ENCODE measurements at regions not wholly inside any gene's neighbourhood (a gene's known extent, or its start where the extent isn't known, plus 50 kb on each side); places are given as distances from the start of the nearest gene placed in this dataset.
"Not testable (repeated sequence)": the region's sequence is repeated elsewhere in the genome, so short reads cannot be mapped to it uniquely, and the experiment has no call there.

GRCh38 chr17:71437166-71437565, 683.7 kb upstream of the SOX9 start:
- no peak for DNase-seq (ENCODE audit: low spot score)

- peak; percentile 3 for DNase-seq (ENCODE audit: low spot score)
Observed at GRCh38 chr17:71438631-71439146, 682.1 kb upstream of the SOX9 start.

- DNase-seq (ENCODE audit: low spot score) = no peak
Observed at GRCh38 chr17:71440513-71440912, 680.3 kb upstream of the SOX9 start.

- DNase-seq (ENCODE audit: low spot score) = no peak
Observed at GRCh38 chr17:71441098-71441497, 679.7 kb upstream of the SOX9 start.

- no peak for DNase-seq (ENCODE audit: low spot score)
Observed at GRCh38 chr17:71444078-71444477, 676.7 kb upstream of the SOX9 start.

GRCh38 chr17:71446645-71447437, 674.0 kb upstream of the SOX9 start:
- no peak for DNase-seq (ENCODE audit: low spot score)

- no peak for DNase-seq (ENCODE audit: low spot score)
Observed at GRCh38 chr17:71447644-71448043, 673.2 kb upstream of the SOX9 start.

GRCh38 chr17:71450657-71451056, 670.2 kb upstream of the SOX9 start:
- DNase-seq (ENCODE audit: low spot score) = not testable (repeated sequence)

- no peak for DNase-seq (ENCODE audit: low spot score)
Observed at GRCh38 chr17:71453876-71454422, 666.9 kb upstream of the SOX9 start.

GRCh38 chr17:71455219-71455618, 665.6 kb upstream of the SOX9 start:
- DNase-seq (ENCODE audit: low spot score) = no peak

GRCh38 chr17:71458322-71458721, 662.5 kb upstream of the SOX9 start:
- no peak for DNase-seq (ENCODE audit: low spot score)

GRCh38 chr17:71460943-71461342, 659.9 kb upstream of the SOX9 start:
- peak; percentile 23 for DNase-seq (ENCODE audit: low spot score)

GRCh38 chr17:71461498-71462169, 659.2 kb upstream of the SOX9 start:
- no peak for DNase-seq (ENCODE audit: low spot score)

- DNase-seq (ENCODE audit: low spot score) = no peak
Observed at GRCh38 chr17:71464241-71464640, 656.6 kb upstream of the SOX9 start.

GRCh38 chr17:71464751-71465150, 656.1 kb upstream of the SOX9 start:
- DNase-seq (ENCODE audit: low spot score) = no peak

GRCh38 chr17:71467719-71468118, 653.1 kb upstream of the SOX9 start:
- DNase-seq (ENCODE audit: low spot score) = no peak

GRCh38 chr17:71470062-71470461, 650.8 kb upstream of the SOX9 start:
- DNase-seq (ENCODE audit: low spot score) = no peak

- peak; percentile 22 for DNase-seq (ENCODE audit: low spot score)
Observed at GRCh38 chr17:71472809-71473789, 647.7 kb upstream of the SOX9 start.

GRCh38 chr17:71477356-71477755, 643.5 kb upstream of the SOX9 start:
- no peak for DNase-seq (ENCODE audit: low spot score)

GRCh38 chr17:71480099-71480498, 640.7 kb upstream of the SOX9 start:
- DNase-seq (ENCODE audit: low spot score) = no peak

GRCh38 chr17:71482625-71483024, 638.2 kb upstream of the SOX9 start:
- DNase-seq (ENCODE audit: low spot score) = no peak

GRCh38 chr17:71484546-71484945, 636.3 kb upstream of the SOX9 start:
- no peak for DNase-seq (ENCODE audit: low spot score)

Measured in putamen (tissue), 1 donor.